Osteocyte (in vitro differentiated cells): ENCODE measurements at regions not wholly inside any gene's neighbourhood (a gene's known extent, or its start where the extent isn't known, plus 50 kb on each side); places are given as distances from the start of the nearest gene placed in this dataset.
A peak's percentile ranks its signal among the peaks of the same experiment; 100 is the strongest.

Source experiments
- DNase-seq: peaks from one replicate; pipeline ENCODE4 v3.0.0; 2021; ENCODE audit warnings: mixed read lengths; ENCODE audit not compliant: unreplicated experiment; ENCODE audit errors: extremely low spot score
- H3K27ac Mint-ChIP-seq: one replicate; pipeline ENCODE4 v1.8.0; 2021; ENCODE audit warnings: mild to moderate bottlenecking, mixed read lengths; ENCODE audit not compliant: unreplicated experiment
- H3K27me3 Mint-ChIP-seq: one replicate; pipeline ENCODE4 v1.8.0; 2021; ENCODE audit warnings: mixed read lengths; ENCODE audit not compliant: unreplicated experiment
- H3K36me3 Mint-ChIP-seq: one replicate; pipeline ENCODE4 v1.8.0; 2021; ENCODE audit warnings: mixed read lengths; ENCODE audit not compliant: unreplicated experiment
- H3K4me1 Mint-ChIP-seq: one replicate; pipeline ENCODE4 v1.8.0; 2021; ENCODE audit warnings: mixed read lengths; ENCODE audit not compliant: unreplicated experiment
- H3K4me3 Mint-ChIP-seq: one replicate; pipeline ENCODE4 v1.8.0; 2021; ENCODE audit warnings: mild to moderate bottlenecking, moderate library complexity, mixed read lengths; ENCODE audit not compliant: unreplicated experiment
- H3K9me3 Mint-ChIP-seq: one replicate; pipeline ENCODE4 v1.8.0; 2021; ENCODE audit warnings: mixed read lengths; ENCODE audit not compliant: unreplicated experiment
- TF ChIP-seq, protein P1 (sequence below): fragments of 200-600 bp; sonication (generic); IDR thresholded peaks from 2 replicates; pipeline ENCODE4 v1.5.0; 2021; ENCODE audit warnings: antibody characterized with exemption, mild to moderate bottlenecking, moderate library complexity

DNA sequence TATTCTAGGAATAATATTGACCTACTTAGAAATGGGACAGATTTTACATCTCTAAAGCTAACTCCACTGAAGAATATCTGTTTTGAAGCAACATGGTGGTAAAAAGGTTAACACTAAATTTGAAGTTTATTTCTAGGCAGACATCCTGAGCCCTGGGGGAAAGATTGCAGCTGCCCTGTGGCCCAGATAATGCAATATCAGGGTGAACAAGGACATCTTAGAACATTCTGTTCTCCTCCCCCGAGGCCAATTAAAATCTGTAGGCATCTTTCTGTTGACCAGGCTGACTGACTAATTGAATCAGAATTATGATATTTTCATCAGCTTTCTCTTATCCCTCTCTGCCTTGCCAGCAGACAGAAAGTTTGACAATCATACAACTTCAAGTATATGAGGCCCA lies 149.8 kb upstream of the DUSP10 start:
- Mint-ChIP-seq H3K36me3 (no peaks in the 10 kb centered on the region), H3K4me3 (no peak overlapping the region), H3K4me1 (peaks cover 37% of the 10 kb centered on the region), H3K27me3 (no peaks in the 10 kb centered on the region), H3K9me3 (peaks cover 10% of the 10 kb centered on the region), H3K27ac (no peak overlapping the region)
- TF ChIP-seq, protein P1, sequence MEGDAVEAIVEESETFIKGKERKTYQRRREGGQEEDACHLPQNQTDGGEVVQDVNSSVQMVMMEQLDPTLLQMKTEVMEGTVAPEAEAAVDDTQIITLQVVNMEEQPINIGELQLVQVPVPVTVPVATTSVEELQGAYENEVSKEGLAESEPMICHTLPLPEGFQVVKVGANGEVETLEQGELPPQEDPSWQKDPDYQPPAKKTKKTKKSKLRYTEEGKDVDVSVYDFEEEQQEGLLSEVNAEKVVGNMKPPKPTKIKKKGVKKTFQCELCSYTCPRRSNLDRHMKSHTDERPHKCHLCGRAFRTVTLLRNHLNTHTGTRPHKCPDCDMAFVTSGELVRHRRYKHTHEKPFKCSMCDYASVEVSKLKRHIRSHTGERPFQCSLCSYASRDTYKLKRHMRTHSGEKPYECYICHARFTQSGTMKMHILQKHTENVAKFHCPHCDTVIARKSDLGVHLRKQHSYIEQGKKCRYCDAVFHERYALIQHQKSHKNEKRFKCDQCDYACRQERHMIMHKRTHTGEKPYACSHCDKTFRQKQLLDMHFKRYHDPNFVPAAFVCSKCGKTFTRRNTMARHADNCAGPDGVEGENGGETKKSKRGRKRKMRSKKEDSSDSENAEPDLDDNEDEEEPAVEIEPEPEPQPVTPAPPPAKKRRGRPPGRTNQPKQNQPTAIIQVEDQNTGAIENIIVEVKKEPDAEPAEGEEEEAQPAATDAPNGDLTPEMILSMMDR: no peak
- no peak for DNase-seq

DNA sequence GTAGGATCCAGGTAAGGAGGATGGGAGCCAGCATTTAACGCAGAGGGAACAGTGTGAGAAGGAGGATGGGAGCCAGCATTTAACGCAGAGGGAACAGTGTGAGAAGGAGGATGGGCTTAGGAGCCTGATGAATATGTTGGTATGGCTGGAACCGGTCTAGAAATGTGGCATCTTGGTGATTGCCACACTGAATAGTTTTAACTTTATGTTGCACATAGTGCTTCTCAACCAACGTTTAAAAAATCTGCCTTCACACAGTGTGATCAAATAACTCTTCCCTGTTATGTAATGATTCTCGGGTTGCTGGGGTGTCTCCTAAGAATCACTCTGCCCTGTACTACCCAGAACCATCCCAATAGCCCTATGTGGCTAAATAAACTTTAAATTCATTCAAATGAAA lies 146.9 kb upstream of the DUSP10 start:
- H3K9me3 Mint-ChIP-seq: no peaks in the 10 kb centered on the region
- TF ChIP-seq, protein P1: no peak
- H3K4me3 Mint-ChIP-seq: no peak overlapping the region
- no peak overlapping the region for H3K27ac Mint-ChIP-seq
- H3K27me3 Mint-ChIP-seq: no peaks in the 10 kb centered on the region
- DNase-seq: no peak
- peaks cover 54% of the 10 kb centered on the region for H3K4me1 Mint-ChIP-seq
- H3K36me3 Mint-ChIP-seq: no peaks in the 10 kb centered on the region

DNA sequence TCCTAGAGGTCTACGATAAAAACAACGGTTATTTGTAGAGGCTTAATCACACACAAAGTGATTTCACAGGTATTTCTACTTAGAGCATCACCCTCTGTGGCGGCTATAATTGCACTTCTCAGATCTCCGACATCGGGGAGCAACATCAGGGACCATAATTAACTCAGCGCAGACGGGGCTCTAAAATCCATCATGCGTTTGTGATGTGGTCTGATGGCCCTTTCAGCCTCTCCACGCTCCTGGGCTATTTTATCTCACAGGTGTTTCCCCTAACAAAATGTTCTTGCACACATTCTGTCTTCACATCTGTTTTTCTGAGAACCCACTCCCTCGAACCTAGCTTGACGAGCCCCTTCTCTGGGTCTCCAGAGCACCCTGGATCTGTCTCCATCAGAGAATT lies 146.3 kb upstream of the DUSP10 start:
- DNase-seq: no peak
- H3K4me1 Mint-ChIP-seq: peaks cover 54% of the 10 kb centered on the region
- no peaks in the 10 kb centered on the region for H3K36me3 Mint-ChIP-seq
- no peaks in the 10 kb centered on the region for H3K27me3 Mint-ChIP-seq
- no peaks in the 10 kb centered on the region for H3K9me3 Mint-ChIP-seq
- TF ChIP-seq, protein P1: no peak
- H3K27ac Mint-ChIP-seq: no peak overlapping the region
- no peak overlapping the region for H3K4me3 Mint-ChIP-seq

DNA sequence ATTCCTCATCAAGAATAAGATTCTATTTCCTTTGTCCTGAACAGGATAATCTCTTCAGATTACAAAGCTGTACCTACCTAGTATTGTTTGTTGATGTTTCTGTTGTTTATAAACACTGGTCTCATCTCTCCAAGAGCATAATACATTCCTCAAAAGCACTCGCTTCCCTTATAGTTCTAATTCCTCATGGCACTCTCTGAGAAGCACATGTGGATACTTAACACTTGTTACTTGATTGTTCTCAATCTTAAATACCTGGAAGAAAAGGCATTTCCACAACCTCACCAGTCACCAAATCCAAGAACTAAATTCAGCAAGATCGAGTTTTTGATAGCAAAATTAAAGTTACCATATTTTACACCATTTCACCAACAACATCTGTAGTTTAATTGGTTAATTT lies 145.9 kb upstream of the DUSP10 start:
- Mint-ChIP-seq H3K36me3 (no peaks in the 10 kb centered on the region), H3K4me3 (no peak overlapping the region), H3K4me1 (peaks cover 54% of the 10 kb centered on the region), H3K27me3 (no peaks in the 10 kb centered on the region), H3K27ac (no peak overlapping the region), H3K9me3 (no peaks in the 10 kb centered on the region)
- no peak for DNase-seq
- TF ChIP-seq, protein P1: no peak

DNA sequence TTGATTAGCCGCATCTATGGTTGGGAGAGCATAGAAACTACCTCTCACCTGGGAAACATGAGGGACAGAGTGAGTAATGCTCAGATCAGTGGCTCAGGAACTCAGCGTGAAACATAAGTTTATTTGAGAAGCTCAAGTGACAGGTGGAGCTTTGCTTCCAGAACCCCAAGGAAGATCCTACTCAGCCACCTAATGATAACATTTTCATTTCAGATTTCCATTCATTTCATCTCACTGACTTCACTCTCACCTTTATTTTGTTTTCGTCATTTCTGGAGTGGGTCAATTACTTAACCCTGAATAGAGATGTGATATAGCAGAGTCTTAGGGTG lies 145.5 kb upstream of the DUSP10 start:
- peak overlapping the region; percentile 52 for H3K27ac Mint-ChIP-seq
- TF ChIP-seq, protein P1: no peak
- H3K27me3 Mint-ChIP-seq: no peaks in the 10 kb centered on the region
- H3K4me1 Mint-ChIP-seq: peaks cover 54% of the 10 kb centered on the region
- H3K4me3 Mint-ChIP-seq: no peak overlapping the region
- H3K9me3 Mint-ChIP-seq: no peaks in the 10 kb centered on the region
- no peaks in the 10 kb centered on the region for H3K36me3 Mint-ChIP-seq
- no peak for DNase-seq
